HCT116 (cell line): ENCODE measurements at regions not wholly inside any gene's neighbourhood (a gene's known extent, or its start where the extent isn't known, plus 50 kb on each side); places are given as distances from the start of the nearest gene placed in this dataset.

Source experiments
- ATAC-seq: fragments of 200-7000 bp; cut with Tn5 transposase; 2 replicates; pipeline ENCODE4 v1.9.1; 2020; ENCODE audit warnings: mild to moderate bottlenecking, moderate library complexity
- BruUV-seq: library from RNA; stranded (reverse); fragments of 400-500 nt; replicated peaks from 2 replicates; lab custom pipeline; 2021; lab: Mats Ljungman, UMichigan
- CTCF ChIA-PET: fragments of 300-600 bp; sonication (Branson Sonifier 250); formaldehyde crosslinking; loops from one replicate; lab custom pipeline; 2021; ENCODE audit warnings: antibody characterized with exemption; lab: Charles Lee
- POLR2A ChIA-PET: fragments of 300-600, 350-600 bp; sonication (Branson Sonifier 250); formaldehyde crosslinking; loops from one replicate; lab custom pipeline; 2021; ENCODE audit warnings: antibody characterized with exemption; lab: Charles Lee
- RAD21 ChIA-PET, 2 experiments: fragments of 300-600 bp; sonication (Branson Sonifier 250); formaldehyde crosslinking; loops; one replicate each; lab custom pipeline; 2023; ENCODE audit warnings: low total read pairs in 2 of 2; ENCODE audit not compliant: uncharacterized antibody in 2 of 2, unreplicated experiment in 2 of 2, low non-redundant PET in 1 of 2; lab: Charles Lee
- DNase-seq: peaks from one replicate; pipeline ENCODE4 v3.0.0-alpha.2; 2010; ENCODE audit warnings: low read depth, low spot score
- H2AFZ ChIP-seq: fragments of 200-600 bp; shearing (Covaris generic), sonication (generic); 2 replicates; pipeline ENCODE4 v1.6.1; 2017; ENCODE audit warnings: low read depth, mixed run types, mixed read lengths, antibody characterized with exemption, low read length; ENCODE audit not compliant: poor library complexity, severe bottlenecking
- H3K27ac ChIP-seq: 2 replicates; pipeline ENCODE4 v1.5.1; 2012; ENCODE audit warnings: low read depth, low read length
- H3K27me3 ChIP-seq: fragments of 200-600 bp; sonication (generic); 2 replicates; pipeline ENCODE4 v1.6.1; 2016; ENCODE audit warnings: mixed run types, low read length, mixed read lengths; ENCODE audit not compliant: insufficient read depth
- H3K36me3 ChIP-seq, 2 experiments: fragments of 200-500 bp in 1 of 2; fragments of 200-600 bp in 1 of 2; sonication (Bioruptor generic) in 1 of 2; sonication (generic) in 1 of 2; 2 replicates each; pipeline versions ENCODE4 v1.5.1 to v1.6.1; 2014 to 2016; ENCODE audit warnings: low read length in 2 of 2, inconsistent platforms in 1 of 2, mixed read lengths in 1 of 2, mixed run types in 1 of 2; ENCODE audit not compliant: insufficient read depth in 2 of 2, control insufficient read depth in 1 of 2
- H3K4me1 ChIP-seq, 2 experiments: fragments of 200-600 bp in 1 of 2; sonication (generic) in 1 of 2; 2 replicates each; pipeline versions ENCODE4 v1.5.1 to v1.6.1; 2012 to 2017; ENCODE audit warnings: low read length in 2 of 2, inconsistent platforms in 1 of 2, mild to moderate bottlenecking in 1 of 2, mixed read lengths in 1 of 2, mixed run types in 1 of 2, moderate library complexity in 1 of 2; ENCODE audit not compliant: insufficient read depth in 2 of 2, control insufficient read depth in 1 of 2
- H3K4me2 ChIP-seq: fragments of 200-600 bp; sonication (generic); 2 replicates; pipeline ENCODE4 v1.6.1; 2017; ENCODE audit warnings: mixed run types, low read length, mixed read lengths
- H3K4me3 ChIP-seq, 2 experiments: fragments of 200-600 bp in 1 of 2; sonication (generic) in 1 of 2; replicated peaks in 1 of 2; 2 replicates each; pipeline ENCODE4 v1.5.1; 2011 to 2016; ENCODE audit warnings: low read length in 2 of 2, control low read depth in 1 of 2, low read depth in 1 of 2, mild to moderate bottlenecking in 1 of 2, mixed read lengths in 1 of 2, mixed run types in 1 of 2
- H3K79me2 ChIP-seq: fragments of 200-600 bp; sonication (generic); 2 replicates; pipeline ENCODE4 v1.6.1; 2017; ENCODE audit warnings: mild to moderate bottlenecking, mixed run types, low read length, moderate library complexity, mixed read lengths; ENCODE audit not compliant: insufficient read depth
- H3K9ac ChIP-seq: fragments of 200-600 bp; sonication (generic); 2 replicates; pipeline ENCODE4 v1.6.1; 2016; ENCODE audit warnings: low read length, mixed read lengths
- H3K9me2 ChIP-seq: fragments of 200-600 bp; sonication (generic), shearing (Covaris generic); 2 replicates; pipeline ENCODE4 v1.6.1; 2017; ENCODE audit warnings: mixed run types, mild to moderate bottlenecking, moderate library complexity; ENCODE audit not compliant: insufficient read depth
- H3K9me3 ChIP-seq, 2 experiments: fragments of 200-500 bp in 1 of 2; fragments of 200-600 bp in 1 of 2; sonication (Bioruptor generic) in 1 of 2; sonication (generic) in 1 of 2; 2 replicates each; pipeline ENCODE4 v1.6.1; 2014 to 2017; ENCODE audit warnings: low read length in 2 of 2, mixed read lengths in 2 of 2, inconsistent platforms in 1 of 2, low read depth in 1 of 2, mild to moderate bottlenecking in 1 of 2, mixed run types in 1 of 2, moderate library complexity in 1 of 2; ENCODE audit not compliant: control insufficient read depth in 1 of 2, insufficient read depth in 1 of 2
- H4K20me1 ChIP-seq: fragments of 200-600 bp; sonication (generic), shearing (Covaris generic); 2 replicates; pipeline ENCODE4 v1.6.1; 2017; ENCODE audit warnings: mixed run types, mild to moderate bottlenecking, moderate library complexity; ENCODE audit not compliant: insufficient read depth
- ATF3 ChIP-seq: IDR thresholded peaks from 2 replicates; pipeline ENCODE4 v1.6.1; 2012
- EZH2 ChIP-seq: fragments of 200-600 bp; sonication (generic); IDR thresholded peaks from 2 replicates; pipeline ENCODE4 v1.6.1; 2017; ENCODE audit warnings: antibody characterized with exemption, mixed run types
- JUND ChIP-seq: IDR thresholded peaks from 2 replicates; pipeline ENCODE4 v1.6.1; 2012
- POLR2AphosphoS5 ChIP-seq: IDR thresholded peaks from 2 replicates; pipeline ENCODE4 v1.6.1; 2011; ENCODE audit warnings: mild to moderate bottlenecking, low read depth, low read length, moderate library complexity
- RAD21 ChIP-seq: IDR thresholded peaks from 2 replicates; pipeline ENCODE4 v1.6.1; 2012; ENCODE audit warnings: low read depth, mild to moderate bottlenecking
- YY1 ChIP-seq: IDR thresholded peaks from 2 replicates; pipeline ENCODE4 v1.6.1; 2011; ENCODE audit warnings: low read length, low read depth, moderate library complexity, mild to moderate bottlenecking; ENCODE audit not compliant: insufficient replicate concordance; ENCODE audit errors: extremely low read depth
- ZFX ChIP-seq: fragments of 450-650 bp; IDR thresholded peaks from 2 replicates; pipeline ENCODE4 v1.6.1; 2017
- ZNF274 ChIP-seq: fragments of 200-500 bp; sonication (Bioruptor generic); IDR thresholded peaks from 2 replicates; pipeline ENCODE4 v1.6.1; 2014; ENCODE audit warnings: mild to moderate bottlenecking, low read depth, low read length, inconsistent platforms
- intact Hi-C: fragments of 100-400 bp; cut with micrococcal nuclease; formaldehyde crosslinking; loops from 2 replicates; pipeline ENCODE4 v1.10.0; 2022
- TF ChIP-seq, protein P1 (sequence below), 3 experiments: fragments of 200-600 bp in 1 of 3; sonication (generic) in 1 of 3; IDR thresholded peaks in 2 of 3; conservative IDR thresholded peaks in 1 of 3; 2 replicates each; pipeline ENCODE4 v1.5.1; 2012 to 2017; ENCODE audit warnings: low read depth in 2 of 3, low read length in 2 of 3, antibody characterized with exemption in 1 of 3, borderline replicate concordance in 1 of 3, control low read depth in 1 of 3, mild to moderate bottlenecking in 1 of 3, mixed read lengths in 1 of 3, mixed run types in 1 of 3, moderate library complexity in 1 of 3; ENCODE audit not compliant: insufficient read depth in 1 of 3
- TF ChIP-seq, protein P2 (sequence below): IDR thresholded peaks from 2 replicates; pipeline ENCODE4 v1.6.1; 2012; ENCODE audit warnings: low read depth

DNA sequence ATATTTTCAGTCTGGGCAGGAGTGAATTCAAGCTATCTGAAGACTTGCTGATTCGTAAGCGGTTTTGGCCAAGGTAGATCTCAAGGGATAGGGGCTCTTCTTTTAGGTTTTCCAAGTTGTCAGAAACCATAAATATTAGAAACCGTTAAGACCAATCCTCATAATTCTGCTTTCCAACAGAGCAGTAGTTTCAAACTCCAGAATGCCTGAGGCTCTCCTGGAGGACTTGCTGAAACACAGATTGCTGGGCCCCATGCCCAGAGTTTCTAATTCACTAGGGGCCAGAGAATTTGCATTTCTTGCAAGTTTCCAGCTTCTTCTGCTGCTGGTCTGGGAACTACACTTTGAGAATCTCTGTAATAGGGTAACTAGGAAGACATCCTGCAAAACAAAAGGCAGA, 1855.7 kb upstream of the CELF4 start:
- ATAC-seq = no peak
- Histone ChIP-seq H3K9me2 (no peaks in the 10 kb centered on the region), H3K9ac (no peak overlapping the region), H3K79me2 (no peaks in the 10 kb centered on the region), H3K27me3 (no peaks in the 10 kb centered on the region), H3K4me2 (no peak overlapping the region), H3K4me1 (no peaks in the 10 kb centered on the region), H3K4me3 (no peak overlapping the region), H4K20me1 (no peaks in the 10 kb centered on the region), H2AFZ (no peak overlapping the region), H3K36me3 (no peaks in the 10 kb centered on the region), H3K27ac (no peak overlapping the region), H3K9me3 (no peaks in the 10 kb centered on the region; a peak in 1 of 4 replicates)
- ChIA-PET CTCF (no interaction called here), RAD21 (no interaction called here), POLR2A (no interaction called here)
- no peak for DNase-seq
- intact Hi-C loops = no loop called here
- no peak for TF ChIP-seq EZH2
- no peak for TF ChIP-seq ZFX
- TF ChIP-seq POLR2AphosphoS5 = no peak
- no TSS peak for BruUV-seq

GRCh38 chr18:39419315-39419714, 1853.7 kb upstream of the CELF4 start:
- ATAC-seq (no peak), DNase-seq (no peak)
- TF ChIP-seq JUND = no peak
- no peak for TF ChIP-seq ZFX
- TF ChIP-seq, protein P1, sequence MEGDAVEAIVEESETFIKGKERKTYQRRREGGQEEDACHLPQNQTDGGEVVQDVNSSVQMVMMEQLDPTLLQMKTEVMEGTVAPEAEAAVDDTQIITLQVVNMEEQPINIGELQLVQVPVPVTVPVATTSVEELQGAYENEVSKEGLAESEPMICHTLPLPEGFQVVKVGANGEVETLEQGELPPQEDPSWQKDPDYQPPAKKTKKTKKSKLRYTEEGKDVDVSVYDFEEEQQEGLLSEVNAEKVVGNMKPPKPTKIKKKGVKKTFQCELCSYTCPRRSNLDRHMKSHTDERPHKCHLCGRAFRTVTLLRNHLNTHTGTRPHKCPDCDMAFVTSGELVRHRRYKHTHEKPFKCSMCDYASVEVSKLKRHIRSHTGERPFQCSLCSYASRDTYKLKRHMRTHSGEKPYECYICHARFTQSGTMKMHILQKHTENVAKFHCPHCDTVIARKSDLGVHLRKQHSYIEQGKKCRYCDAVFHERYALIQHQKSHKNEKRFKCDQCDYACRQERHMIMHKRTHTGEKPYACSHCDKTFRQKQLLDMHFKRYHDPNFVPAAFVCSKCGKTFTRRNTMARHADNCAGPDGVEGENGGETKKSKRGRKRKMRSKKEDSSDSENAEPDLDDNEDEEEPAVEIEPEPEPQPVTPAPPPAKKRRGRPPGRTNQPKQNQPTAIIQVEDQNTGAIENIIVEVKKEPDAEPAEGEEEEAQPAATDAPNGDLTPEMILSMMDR (IDR thresholded peaks at IDR 0.05 in 2 of 3, conservative IDR thresholded peaks at IDR 0.05 in 1 of 3; ENCODE audit: borderline replicate concordance in 1 of 3, insufficient read depth in 1 of 3, low read depth in 2 of 3, low read length in 2 of 3) = no peak
- no peak for TF ChIP-seq RAD21
- TF ChIP-seq ZNF274 = no peak
- TF ChIP-seq, protein P2, sequence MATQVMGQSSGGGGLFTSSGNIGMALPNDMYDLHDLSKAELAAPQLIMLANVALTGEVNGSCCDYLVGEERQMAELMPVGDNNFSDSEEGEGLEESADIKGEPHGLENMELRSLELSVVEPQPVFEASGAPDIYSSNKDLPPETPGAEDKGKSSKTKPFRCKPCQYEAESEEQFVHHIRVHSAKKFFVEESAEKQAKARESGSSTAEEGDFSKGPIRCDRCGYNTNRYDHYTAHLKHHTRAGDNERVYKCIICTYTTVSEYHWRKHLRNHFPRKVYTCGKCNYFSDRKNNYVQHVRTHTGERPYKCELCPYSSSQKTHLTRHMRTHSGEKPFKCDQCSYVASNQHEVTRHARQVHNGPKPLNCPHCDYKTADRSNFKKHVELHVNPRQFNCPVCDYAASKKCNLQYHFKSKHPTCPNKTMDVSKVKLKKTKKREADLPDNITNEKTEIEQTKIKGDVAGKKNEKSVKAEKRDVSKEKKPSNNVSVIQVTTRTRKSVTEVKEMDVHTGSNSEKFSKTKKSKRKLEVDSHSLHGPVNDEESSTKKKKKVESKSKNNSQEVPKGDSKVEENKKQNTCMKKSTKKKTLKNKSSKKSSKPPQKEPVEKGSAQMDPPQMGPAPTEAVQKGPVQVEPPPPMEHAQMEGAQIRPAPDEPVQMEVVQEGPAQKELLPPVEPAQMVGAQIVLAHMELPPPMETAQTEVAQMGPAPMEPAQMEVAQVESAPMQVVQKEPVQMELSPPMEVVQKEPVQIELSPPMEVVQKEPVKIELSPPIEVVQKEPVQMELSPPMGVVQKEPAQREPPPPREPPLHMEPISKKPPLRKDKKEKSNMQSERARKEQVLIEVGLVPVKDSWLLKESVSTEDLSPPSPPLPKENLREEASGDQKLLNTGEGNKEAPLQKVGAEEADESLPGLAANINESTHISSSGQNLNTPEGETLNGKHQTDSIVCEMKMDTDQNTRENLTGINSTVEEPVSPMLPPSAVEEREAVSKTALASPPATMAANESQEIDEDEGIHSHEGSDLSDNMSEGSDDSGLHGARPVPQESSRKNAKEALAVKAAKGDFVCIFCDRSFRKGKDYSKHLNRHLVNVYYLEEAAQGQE = no peak
- TF ChIP-seq YY1 = no peak
- no peak for TF ChIP-seq ATF3
- H4K20me1 ChIP-seq = no peaks in the 10 kb centered on the region; the same call in 1 of the 2 replicates
- H2AFZ ChIP-seq = no peak overlapping the region
- H3K27ac ChIP-seq = no peak overlapping the region
- no peaks in the 10 kb centered on the region for H3K36me3 ChIP-seq
- ChIA-PET CTCF (no interaction called here), POLR2A (no interaction called here), RAD21 (no interaction called here)
- no peak overlapping the region for H3K4me3 ChIP-seq
- no peaks in the 10 kb centered on the region for H3K79me2 ChIP-seq
- H3K9me3 ChIP-seq = no peaks in the 10 kb centered on the region; a peak in 1 of 4 replicates
- intact Hi-C loops = no loop called here
- peaks cover 5 to 6% of the 10 kb centered on the region in 2 experiments for H3K4me1 ChIP-seq
- H3K27me3 ChIP-seq = no peaks in the 10 kb centered on the region
- H3K9ac ChIP-seq = no peak overlapping the region
- H3K9me2 ChIP-seq = no peaks in the 10 kb centered on the region
- no peak overlapping the region for H3K4me2 ChIP-seq
- BruUV-seq = no TSS peak
